Esophagus squamous epithelium (tissue), 4 donors: ENCODE measurements at regions not wholly inside any gene's neighbourhood (a gene's known extent, or its start where the extent isn't known, plus 50 kb on each side); places are given as distances from the start of the nearest gene placed in this dataset.

Experiments
- CTCF ChIP-seq, 6 experiments: fragments of 450-650 bp in 4 of 6; fragments of 200-600 bp in 2 of 6; sonication (generic) in 2 of 6; IDR thresholded peaks; one replicate each; pipeline ENCODE4 v1.5.1; 2016 to 2019; ENCODE audit warnings: antibody characterized with exemption in 6 of 6, mild to moderate bottlenecking in 4 of 6, moderate library complexity in 4 of 6
- POLR2A ChIP-seq, 4 donors: fragments of 450-650 bp; IDR thresholded peaks; one replicate each; pipeline ENCODE4 v1.6.1; 2017; ENCODE audit warnings: antibody characterized with exemption in 4 of 4, mild to moderate bottlenecking in 4 of 4, moderate library complexity in 3 of 4

GRCh38 chr6:144586986-144587385 lies 301.9 kb downstream of the UTRN start:
- TF ChIP-seq CTCF (IDR thresholded peaks at IDR 0.05), result no peak
- no peak for TF ChIP-seq POLR2A (IDR thresholded peaks at IDR 0.05)
